ENCODE measurements at regions not wholly inside any gene's neighbourhood (a gene's known extent, or its start where the extent isn't known, plus 50 kb on each side); places are given as distances from the start of the nearest gene placed in this dataset.
A peak's percentile ranks its signal among the peaks of the same experiment; 100 is the strongest.

GRCh38 chr7:42345478-42346299 lies 108.7 kb upstream of the GLI3 start:
- Histone ChIP-seq H3K27me3 (no peaks in the 10 kb centered on the region), H3K4me1 (peaks cover 3 to 7% of the 10 kb centered on the region in 2 donors), H3K4me3 (no peak overlapping the region), H3K27ac (no peak overlapping the region), H3K9me3 (no peaks in the 10 kb centered on the region), H3K36me3 (no peaks in the 10 kb centered on the region)
- intact Hi-C loops (cut with DNase I; ENCODE audit: low total_unique reads), result no loop called here
- TF ChIP-seq CTCF (IDR thresholded peaks at IDR 0.05 in 4 of 5, conservative IDR thresholded peaks at IDR 0.05 in 1 of 5) (no peak), POLR2A (IDR thresholded peaks at IDR 0.05) (no peak)
- DNase-seq (no peak), ATAC-seq (peak; percentile 86 to 95)
- in situ Hi-C loops (cut with MboI; ENCODE audit: low sequenced_read_pairs in 4 of 4), result no loop called here

- ATAC-seq (no peak), DNase-seq (no peak)
- peaks cover 3 to 7% of the 10 kb centered on the region in 2 donors for H3K4me1 ChIP-seq
- in situ Hi-C loops (cut with MboI; ENCODE audit: low sequenced_read_pairs in 4 of 4) (no loop called here), intact Hi-C loops (cut with DNase I; ENCODE audit: low total_unique reads) (no loop called here)
- TF ChIP-seq POLR2A (IDR thresholded peaks at IDR 0.05), result no peak
- no peak for TF ChIP-seq CTCF (IDR thresholded peaks at IDR 0.05 in 4 of 5, conservative IDR thresholded peaks at IDR 0.05 in 1 of 5)
- no peaks in the 10 kb centered on the region for H3K36me3 ChIP-seq
- no peaks in the 10 kb centered on the region for H3K27me3 ChIP-seq
- H3K9me3 ChIP-seq, result no peaks in the 10 kb centered on the region
- no peak overlapping the region for H3K27ac ChIP-seq
- H3K4me3 ChIP-seq, result no peak overlapping the region
These were observed 107.3 kb upstream of the GLI3 start for GRCh38 chr7:42344198-42344755.

- DNase-seq (no peak), ATAC-seq (peak; percentile 46 to 81)
- in situ Hi-C loops (cut with MboI; ENCODE audit: low sequenced_read_pairs in 4 of 4) (no loop called here), intact Hi-C loops (cut with DNase I; ENCODE audit: low total_unique reads) (no loop called here)
- Histone ChIP-seq H3K4me3 (no peak overlapping the region), H3K36me3 (no peaks in the 10 kb centered on the region), H3K27ac (no peak overlapping the region), H3K4me1 (peaks cover 3 to 7% of the 10 kb centered on the region in 2 donors), H3K9me3 (no peaks in the 10 kb centered on the region), H3K27me3 (no peaks in the 10 kb centered on the region)
- TF ChIP-seq POLR2A (IDR thresholded peaks at IDR 0.05), result no peak
- TF ChIP-seq CTCF (IDR thresholded peaks at IDR 0.05 in 4 of 5, conservative IDR thresholded peaks at IDR 0.05 in 1 of 5), result no peak
These were observed 105.4 kb upstream of the GLI3 start for GRCh38 chr7:42342381-42342780.

DNA sequence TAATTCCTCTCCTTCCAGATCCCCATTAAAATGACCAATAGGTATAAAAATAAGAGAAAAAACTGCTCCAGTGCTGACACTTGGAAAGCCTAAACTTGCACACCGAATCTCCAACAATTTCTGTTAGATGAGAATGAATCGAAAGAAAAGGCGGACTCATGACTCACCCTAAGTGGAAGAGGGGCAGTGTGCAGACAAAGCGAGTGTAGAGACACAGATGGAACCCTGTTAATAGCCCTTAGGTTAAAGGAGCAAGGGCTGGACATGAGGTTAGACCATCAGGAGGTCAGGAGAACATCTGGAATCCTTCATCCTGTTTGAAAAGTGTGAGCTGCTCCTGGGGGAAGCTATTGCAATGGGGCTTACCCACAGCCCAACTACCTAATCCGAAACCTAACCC lies 103.4 kb upstream of the GLI3 start:
- TF ChIP-seq POLR2A (IDR thresholded peaks at IDR 0.05), result no peak
- TF ChIP-seq CTCF (IDR thresholded peaks at IDR 0.05 in 4 of 5, conservative IDR thresholded peaks at IDR 0.05 in 1 of 5), result no peak
- Histone ChIP-seq H3K27ac (no peak overlapping the region), H3K27me3 (no peaks in the 10 kb centered on the region), H3K36me3 (no peaks in the 10 kb centered on the region), H3K4me1 (peaks cover 3% of the 10 kb centered on the region in 2 donors), H3K9me3 (no peaks in the 10 kb centered on the region), H3K4me3 (no peak overlapping the region)
- DNase-seq (no peak), ATAC-seq (no peak)
- intact Hi-C loops (cut with DNase I; ENCODE audit: low total_unique reads) (no loop called here), in situ Hi-C loops (cut with MboI; ENCODE audit: low sequenced_read_pairs in 4 of 4) (no loop called here)

All from gastrocnemius medialis (tissue), 4 donors.